Parathyroid adenoma (tissue), 2 donors: ENCODE measurements at regions not wholly inside any gene's neighbourhood (a gene's known extent, or its start where the extent isn't known, plus 50 kb on each side); places are given as distances from the start of the nearest gene placed in this dataset.

Source experiments
- H2AFZ ChIP-seq: fragments of 300-600 bp; sonication (generic); one replicate; pipeline ENCODE4 v1.7.0; 2017; ENCODE audit warnings: antibody characterized with exemption, mild to moderate bottlenecking
- H3K27ac ChIP-seq: fragments of 300-600 bp; sonication (generic); one replicate; pipeline ENCODE4 v1.7.0; 2017
- H3K27me3 ChIP-seq: fragments of 300-600 bp; sonication (generic); one replicate; pipeline ENCODE4 v1.7.0; 2017; ENCODE audit warnings: low read length; ENCODE audit not compliant: control insufficient read depth, insufficient read depth
- H3K36me3 ChIP-seq: fragments of 300-600 bp; sonication (generic); one replicate; pipeline ENCODE4 v1.7.0; 2017; ENCODE audit warnings: low read length; ENCODE audit not compliant: control insufficient read depth, insufficient read depth
- H3K4me1 ChIP-seq: fragments of 300-600 bp; sonication (generic); one replicate; pipeline ENCODE4 v1.7.0; 2017; ENCODE audit warnings: control low read depth
- H3K4me2 ChIP-seq: fragments of 300-600 bp; sonication (generic); one replicate; pipeline ENCODE4 v1.7.0; 2017; ENCODE audit warnings: low read length
- H3K4me3 ChIP-seq: fragments of 300-600 bp; sonication (generic); one replicate; pipeline ENCODE4 v1.7.0; 2017; ENCODE audit warnings: low read depth, low read length
- H3K79me2 ChIP-seq: fragments of 300-600 bp; sonication (generic); one replicate; pipeline ENCODE4 v1.7.0; 2017; ENCODE audit warnings: control low read depth
- H3K9ac ChIP-seq: fragments of 300-600 bp; sonication (generic); one replicate; pipeline ENCODE4 v1.7.0; 2017; ENCODE audit warnings: mild to moderate bottlenecking
- H3K9me3 ChIP-seq: fragments of 300-600 bp; sonication (generic); one replicate; pipeline ENCODE4 v1.7.0; 2017; ENCODE audit warnings: low read length; ENCODE audit not compliant: control insufficient read depth
- TF ChIP-seq, protein P1 (sequence below): fragments of 300-600 bp; sonication (generic); IDR thresholded peaks from one replicate; pipeline ENCODE4 v1.7.0; 2017; ENCODE audit warnings: antibody characterized with exemption, mild to moderate bottlenecking
- donor health status: primary hyperparathyroidism.

DNA sequence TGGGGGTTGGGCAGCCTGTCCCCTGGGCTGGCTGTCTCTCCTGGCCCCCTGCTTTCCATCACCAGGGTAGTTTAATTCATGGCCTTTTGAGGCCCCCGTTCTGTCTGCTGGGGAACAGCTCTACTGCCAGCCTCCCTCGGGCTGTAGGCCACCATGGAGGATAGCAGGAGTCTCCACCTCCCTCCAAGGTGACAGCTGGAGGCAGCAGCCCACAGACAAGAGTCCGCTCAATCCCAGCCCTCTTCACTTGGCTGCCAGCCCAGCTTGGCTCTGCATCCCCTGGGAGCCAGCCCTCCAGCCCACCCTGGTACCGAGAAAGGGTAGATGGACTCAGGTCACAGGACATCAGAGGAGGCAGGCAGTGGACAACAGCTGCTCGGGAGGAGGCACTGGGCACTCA is 194.6 kb upstream of the SDK2 start:
- H3K9ac ChIP-seq, result no peak overlapping the region
- H3K27ac ChIP-seq, result no peak overlapping the region
- no peaks in the 10 kb centered on the region for H3K4me1 ChIP-seq
- TF ChIP-seq, protein P1, sequence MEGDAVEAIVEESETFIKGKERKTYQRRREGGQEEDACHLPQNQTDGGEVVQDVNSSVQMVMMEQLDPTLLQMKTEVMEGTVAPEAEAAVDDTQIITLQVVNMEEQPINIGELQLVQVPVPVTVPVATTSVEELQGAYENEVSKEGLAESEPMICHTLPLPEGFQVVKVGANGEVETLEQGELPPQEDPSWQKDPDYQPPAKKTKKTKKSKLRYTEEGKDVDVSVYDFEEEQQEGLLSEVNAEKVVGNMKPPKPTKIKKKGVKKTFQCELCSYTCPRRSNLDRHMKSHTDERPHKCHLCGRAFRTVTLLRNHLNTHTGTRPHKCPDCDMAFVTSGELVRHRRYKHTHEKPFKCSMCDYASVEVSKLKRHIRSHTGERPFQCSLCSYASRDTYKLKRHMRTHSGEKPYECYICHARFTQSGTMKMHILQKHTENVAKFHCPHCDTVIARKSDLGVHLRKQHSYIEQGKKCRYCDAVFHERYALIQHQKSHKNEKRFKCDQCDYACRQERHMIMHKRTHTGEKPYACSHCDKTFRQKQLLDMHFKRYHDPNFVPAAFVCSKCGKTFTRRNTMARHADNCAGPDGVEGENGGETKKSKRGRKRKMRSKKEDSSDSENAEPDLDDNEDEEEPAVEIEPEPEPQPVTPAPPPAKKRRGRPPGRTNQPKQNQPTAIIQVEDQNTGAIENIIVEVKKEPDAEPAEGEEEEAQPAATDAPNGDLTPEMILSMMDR, result no peak
- H3K4me2 ChIP-seq, result no peak overlapping the region
- H2AFZ ChIP-seq, result no peak overlapping the region
- no peaks in the 10 kb centered on the region for H3K36me3 ChIP-seq
- no peaks in the 10 kb centered on the region for H3K79me2 ChIP-seq
- no peak overlapping the region for H3K4me3 ChIP-seq
- no peaks in the 10 kb centered on the region for H3K9me3 ChIP-seq
- no peaks in the 10 kb centered on the region for H3K27me3 ChIP-seq

DNA sequence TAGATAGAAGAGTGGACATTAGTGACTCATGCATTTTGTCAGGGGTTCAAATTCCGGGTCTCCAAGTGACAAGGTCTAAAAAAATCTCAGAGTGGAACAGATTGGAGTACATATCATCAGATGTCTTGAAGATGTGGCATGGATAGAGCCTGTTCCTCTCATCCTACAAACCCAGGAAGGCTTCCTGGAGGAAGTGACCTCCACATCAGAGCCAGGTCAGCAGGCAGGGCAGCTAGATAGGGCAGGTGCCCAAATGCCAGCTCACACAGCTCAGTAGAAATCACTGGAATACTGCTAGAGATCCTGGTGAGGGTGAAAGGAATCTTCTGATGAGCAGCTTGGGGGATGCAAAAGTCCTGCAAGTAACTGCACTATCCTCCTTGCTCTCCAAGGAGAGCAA is 196.6 kb upstream of the SDK2 start:
- Histone ChIP-seq H3K4me2 (no peak overlapping the region), H3K9ac (no peak overlapping the region), H3K9me3 (no peaks in the 10 kb centered on the region), H3K27ac (no peak overlapping the region), H3K4me3 (no peak overlapping the region), H3K79me2 (no peaks in the 10 kb centered on the region), H3K27me3 (no peaks in the 10 kb centered on the region), H3K36me3 (no peaks in the 10 kb centered on the region), H2AFZ (no peak overlapping the region), H3K4me1 (no peaks in the 10 kb centered on the region)
- TF ChIP-seq, protein P1, result no peak

DNA sequence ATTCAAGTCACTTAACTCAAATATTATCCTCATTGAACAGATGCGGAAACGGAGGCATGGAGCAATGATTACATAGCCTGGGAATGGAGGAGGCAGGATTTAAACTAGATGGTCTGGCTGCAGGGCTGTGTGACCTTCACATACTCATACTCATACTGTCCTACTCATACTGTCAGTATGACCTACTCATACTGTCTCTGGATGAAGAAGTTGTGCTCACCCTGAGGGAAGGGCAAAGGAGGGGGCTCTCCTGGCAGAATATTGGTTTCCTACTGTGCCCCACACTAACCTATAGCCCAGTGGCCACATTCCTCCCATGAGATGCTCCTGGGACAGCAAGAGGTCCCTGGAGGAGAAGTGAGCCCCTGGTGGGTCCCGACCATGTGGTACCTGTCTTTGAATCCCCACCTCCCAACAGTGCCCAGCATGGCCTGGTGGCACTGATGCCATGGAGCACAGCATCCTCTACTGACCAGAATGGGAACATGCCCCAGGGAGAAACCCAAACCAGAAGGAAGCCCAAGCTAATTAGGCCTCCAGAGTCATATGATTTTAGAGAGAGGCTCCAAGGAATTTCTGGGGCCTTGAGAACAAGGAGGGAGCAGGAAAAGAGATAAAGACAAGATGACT is 197.3 kb upstream of the SDK2 start:
- no peaks in the 10 kb centered on the region for H3K36me3 ChIP-seq
- TF ChIP-seq, protein P1, result no peak
- H3K79me2 ChIP-seq, result no peaks in the 10 kb centered on the region
- no peak overlapping the region for H3K4me2 ChIP-seq
- H3K27ac ChIP-seq, result no peak overlapping the region
- no peaks in the 10 kb centered on the region for H3K27me3 ChIP-seq
- no peaks in the 10 kb centered on the region for H3K9me3 ChIP-seq
- no peak overlapping the region for H2AFZ ChIP-seq
- no peak overlapping the region for H3K9ac ChIP-seq
- no peak overlapping the region for H3K4me3 ChIP-seq
- H3K4me1 ChIP-seq, result no peaks in the 10 kb centered on the region

DNA sequence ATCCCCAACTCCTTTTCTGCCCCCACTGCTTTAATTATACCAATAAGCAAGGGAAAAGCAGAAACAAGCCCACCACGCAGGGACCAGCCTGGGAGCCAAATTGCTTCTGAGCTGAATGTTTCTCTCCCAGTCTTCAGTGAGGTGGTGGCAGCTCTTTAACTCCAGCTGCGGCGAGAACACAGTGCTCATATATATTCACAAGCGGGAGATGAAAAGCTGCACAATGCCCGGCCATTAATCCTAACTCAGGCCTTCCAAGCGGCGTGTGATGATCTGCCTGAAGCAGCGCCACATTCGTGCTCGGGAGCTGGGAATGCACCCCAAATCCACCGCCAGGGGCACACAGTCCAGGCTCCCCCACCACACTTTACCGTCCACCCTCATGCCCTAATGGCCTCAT is 203.7 kb upstream of the SDK2 start:
- Histone ChIP-seq H3K4me3 (no peak overlapping the region), H3K9ac (no peak overlapping the region), H3K27me3 (no peaks in the 10 kb centered on the region), H3K9me3 (no peaks in the 10 kb centered on the region), H3K4me1 (no peaks in the 10 kb centered on the region), H3K27ac (no peak overlapping the region), H3K79me2 (no peaks in the 10 kb centered on the region), H2AFZ (no peak overlapping the region), H3K36me3 (no peaks in the 10 kb centered on the region), H3K4me2 (no peak overlapping the region)
- TF ChIP-seq, protein P1, result no peak

DNA sequence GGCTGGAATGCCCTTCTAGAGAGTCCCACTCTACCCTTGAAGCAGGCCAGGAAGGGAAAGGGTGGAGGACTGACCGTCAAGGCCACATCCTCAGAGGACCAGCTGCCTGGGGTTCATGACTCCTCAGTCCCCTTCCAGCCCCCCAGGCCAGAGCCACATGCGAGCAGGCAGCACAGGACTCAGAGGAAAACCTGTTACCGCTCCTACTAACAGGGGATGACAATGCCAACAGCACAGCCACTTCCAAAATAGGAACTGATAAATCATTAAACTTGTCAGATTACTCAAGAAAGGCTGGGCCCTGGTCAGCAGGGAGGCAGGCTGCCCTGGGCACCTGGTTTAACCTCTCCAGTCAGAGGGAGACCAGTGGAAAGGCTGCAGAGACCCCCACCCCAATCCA is 206.2 kb upstream of the SDK2 start:
- H3K9ac ChIP-seq, result no peak overlapping the region
- H3K27ac ChIP-seq, result no peak overlapping the region
- H3K36me3 ChIP-seq, result no peaks in the 10 kb centered on the region
- no peaks in the 10 kb centered on the region for H3K4me1 ChIP-seq
- no peak overlapping the region for H3K4me2 ChIP-seq
- H3K27me3 ChIP-seq, result no peaks in the 10 kb centered on the region
- H3K79me2 ChIP-seq, result no peaks in the 10 kb centered on the region
- TF ChIP-seq, protein P1, result no peak
- H3K4me3 ChIP-seq, result no peak overlapping the region
- H2AFZ ChIP-seq, result no peak overlapping the region
- no peaks in the 10 kb centered on the region for H3K9me3 ChIP-seq
